ENCODE measurements at regions not wholly inside any gene's neighbourhood (a gene's known extent, or its start where the extent isn't known, plus 50 kb on each side); places are given as distances from the start of the nearest gene placed in this dataset.

DNA sequence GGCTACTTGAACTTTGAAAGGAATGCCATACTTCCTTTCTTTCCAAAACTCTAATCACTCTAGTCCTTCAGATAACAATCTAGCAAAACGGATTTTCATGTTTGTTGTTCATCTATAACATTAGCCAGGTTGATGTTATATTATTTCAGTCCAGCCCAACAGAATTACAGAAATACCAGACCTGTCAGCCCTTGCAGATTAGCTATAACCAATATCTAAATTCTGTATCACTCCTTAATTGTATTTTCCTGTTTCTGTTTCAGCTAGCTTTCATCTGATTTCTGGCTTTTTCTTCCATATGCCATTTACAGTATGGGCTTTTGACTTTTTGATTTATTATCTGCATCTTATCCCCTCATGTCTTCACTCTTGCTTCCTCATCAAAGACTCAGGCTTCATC lies 479.8 kb upstream of the CDH8 start:
- no peak overlapping the region for H3K27ac ChIP-seq
- H3K27me3 ChIP-seq: no peaks in the 10 kb centered on the region
- H3K9me3 ChIP-seq: no peaks in the 10 kb centered on the region
- no peaks in the 10 kb centered on the region for H3K36me3 ChIP-seq
- DNase-seq: no peak
- H3K4me3 ChIP-seq: no peak overlapping the region
- TF ChIP-seq, protein P1, sequence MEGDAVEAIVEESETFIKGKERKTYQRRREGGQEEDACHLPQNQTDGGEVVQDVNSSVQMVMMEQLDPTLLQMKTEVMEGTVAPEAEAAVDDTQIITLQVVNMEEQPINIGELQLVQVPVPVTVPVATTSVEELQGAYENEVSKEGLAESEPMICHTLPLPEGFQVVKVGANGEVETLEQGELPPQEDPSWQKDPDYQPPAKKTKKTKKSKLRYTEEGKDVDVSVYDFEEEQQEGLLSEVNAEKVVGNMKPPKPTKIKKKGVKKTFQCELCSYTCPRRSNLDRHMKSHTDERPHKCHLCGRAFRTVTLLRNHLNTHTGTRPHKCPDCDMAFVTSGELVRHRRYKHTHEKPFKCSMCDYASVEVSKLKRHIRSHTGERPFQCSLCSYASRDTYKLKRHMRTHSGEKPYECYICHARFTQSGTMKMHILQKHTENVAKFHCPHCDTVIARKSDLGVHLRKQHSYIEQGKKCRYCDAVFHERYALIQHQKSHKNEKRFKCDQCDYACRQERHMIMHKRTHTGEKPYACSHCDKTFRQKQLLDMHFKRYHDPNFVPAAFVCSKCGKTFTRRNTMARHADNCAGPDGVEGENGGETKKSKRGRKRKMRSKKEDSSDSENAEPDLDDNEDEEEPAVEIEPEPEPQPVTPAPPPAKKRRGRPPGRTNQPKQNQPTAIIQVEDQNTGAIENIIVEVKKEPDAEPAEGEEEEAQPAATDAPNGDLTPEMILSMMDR (IDR thresholded peaks at IDR 0.05): no peak
- TF ChIP-seq POLR2A (IDR thresholded peaks at IDR 0.05): no peak
- no peaks in the 10 kb centered on the region for H3K4me1 ChIP-seq
- intact Hi-C loops (cut with DNase I; ENCODE audit: low total_unique reads): no loop called here

DNA sequence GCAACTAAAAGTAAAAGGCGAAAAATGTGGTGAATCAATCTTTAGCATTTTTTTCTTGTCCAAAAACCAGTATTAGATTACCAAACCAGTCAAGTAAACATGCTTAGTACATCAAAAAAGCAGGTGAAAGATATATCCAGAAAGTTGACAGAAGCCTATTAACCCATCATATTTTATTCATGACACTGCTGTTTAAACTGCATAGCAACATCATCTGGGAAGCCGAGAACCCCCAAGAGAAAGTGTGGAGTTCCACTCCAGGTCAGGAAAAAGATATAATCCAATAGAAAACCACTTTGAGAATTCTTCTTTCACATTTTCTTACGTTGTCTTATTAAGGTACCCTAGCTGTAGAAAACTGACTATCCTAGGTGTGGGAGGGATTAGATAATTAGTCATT lies 466.8 kb upstream of the CDH8 start:
- intact Hi-C loops (cut with DNase I; ENCODE audit: low total_unique reads): no loop called here
- no peak for DNase-seq

DNA sequence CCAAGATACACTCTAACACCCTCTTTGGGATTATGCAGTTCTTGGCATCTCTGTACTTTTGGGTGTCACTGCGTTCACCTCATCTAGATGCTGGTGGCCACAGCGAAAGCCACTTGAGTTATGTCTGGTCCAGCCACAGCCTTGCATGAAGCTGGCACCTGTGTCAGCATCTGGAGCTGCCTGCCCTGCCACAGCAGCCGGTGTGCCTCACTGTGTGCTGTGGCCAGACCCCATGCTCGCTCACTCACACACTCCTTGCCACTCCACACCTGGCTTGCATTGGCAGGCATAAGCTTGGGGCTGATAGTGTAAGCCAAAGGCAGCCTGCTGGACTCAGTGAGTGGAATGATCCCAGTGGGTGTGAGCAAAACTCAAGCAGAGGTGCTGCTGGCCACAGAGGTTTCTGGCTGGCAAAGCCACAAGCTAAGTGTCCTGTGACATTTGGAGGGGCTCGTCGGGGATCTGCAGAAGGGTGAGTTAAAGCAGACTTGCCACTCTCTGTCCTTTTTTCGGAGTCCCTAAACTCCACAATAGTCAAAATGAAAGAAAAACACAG lies 442.7 kb upstream of the CDH8 start:
- no peak overlapping the region for H3K4me3 ChIP-seq
- TF ChIP-seq, protein P1 (IDR thresholded peaks at IDR 0.05): no peak
- TF ChIP-seq POLR2A (IDR thresholded peaks at IDR 0.05): no peak
- H3K4me1 ChIP-seq: no peaks in the 10 kb centered on the region
- DNase-seq: no peak
- no peaks in the 10 kb centered on the region for H3K27me3 ChIP-seq
- no peak overlapping the region for H3K27ac ChIP-seq
- intact Hi-C loops (cut with DNase I; ENCODE audit: low total_unique reads): no loop called here
- H3K9me3 ChIP-seq: no peaks in the 10 kb centered on the region
- no peaks in the 10 kb centered on the region for H3K36me3 ChIP-seq

More for the DNA sequence above, 466.8 kb upstream of the CDH8 start:
- no peaks in the 10 kb centered on the region for H3K9me3 ChIP-seq
- TF ChIP-seq, protein P1 (IDR thresholded peaks at IDR 0.05): no peak
- TF ChIP-seq POLR2A (IDR thresholded peaks at IDR 0.05): no peak
- H3K27me3 ChIP-seq: no peaks in the 10 kb centered on the region
- H3K4me3 ChIP-seq: no peak overlapping the region
- no peak overlapping the region for H3K27ac ChIP-seq
- H3K4me1 ChIP-seq: no peaks in the 10 kb centered on the region
- no peaks in the 10 kb centered on the region for H3K36me3 ChIP-seq

DNA sequence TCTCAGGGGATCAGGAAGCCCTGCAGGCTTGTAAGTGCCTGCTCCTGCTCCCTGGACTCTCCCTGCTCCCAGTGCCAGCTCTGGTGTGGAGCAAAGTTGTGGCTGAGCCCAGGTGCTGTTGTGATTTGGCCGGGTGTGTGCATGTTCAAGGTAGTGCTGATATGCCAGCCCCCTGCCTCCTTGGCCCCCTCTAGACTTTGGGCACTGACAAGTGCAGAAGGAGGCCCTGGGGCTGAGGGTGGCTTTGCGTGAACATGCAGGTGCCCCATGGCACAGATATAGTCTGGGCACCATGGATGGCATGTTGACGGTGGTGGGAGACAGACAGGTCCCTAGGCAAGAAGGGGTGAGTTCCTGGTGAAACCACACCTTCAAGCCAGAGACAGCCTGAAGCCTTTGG lies 441.6 kb upstream of the CDH8 start:
- Histone ChIP-seq H3K27me3 (no peaks in the 10 kb centered on the region), H3K27ac (no peak overlapping the region), H3K9me3 (no peaks in the 10 kb centered on the region), H3K36me3 (no peaks in the 10 kb centered on the region), H3K4me1 (no peaks in the 10 kb centered on the region), H3K4me3 (no peak overlapping the region)
- intact Hi-C loops (cut with DNase I; ENCODE audit: low total_unique reads): no loop called here
- DNase-seq: no peak
- TF ChIP-seq, protein P1 (IDR thresholded peaks at IDR 0.05): no peak
- TF ChIP-seq POLR2A (IDR thresholded peaks at IDR 0.05): no peak

DNA sequence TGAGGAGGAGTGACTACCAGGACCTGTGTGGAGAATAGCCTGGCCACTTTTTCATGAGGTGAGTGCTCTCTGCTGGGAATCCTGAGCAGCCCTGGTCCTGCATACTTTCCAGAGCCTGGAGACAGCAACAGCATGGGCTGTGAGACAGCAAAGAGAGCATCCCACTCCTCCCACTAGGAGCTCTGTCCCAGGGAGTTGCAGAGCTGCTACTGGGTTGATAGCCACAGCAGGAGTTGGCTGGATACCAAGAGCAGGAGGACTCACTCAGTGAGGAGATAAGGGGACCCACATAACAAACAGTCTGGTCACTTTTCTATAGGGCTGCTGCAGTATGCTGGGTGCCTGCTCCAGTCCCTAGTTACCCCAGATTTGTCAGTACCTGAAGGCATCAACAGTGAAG lies 439.3 kb upstream of the CDH8 start:
- Histone ChIP-seq H3K27me3 (no peaks in the 10 kb centered on the region), H3K4me3 (no peak overlapping the region), H3K9me3 (no peaks in the 10 kb centered on the region), H3K27ac (no peak overlapping the region), H3K4me1 (no peaks in the 10 kb centered on the region), H3K36me3 (no peaks in the 10 kb centered on the region)
- TF ChIP-seq POLR2A (IDR thresholded peaks at IDR 0.05): no peak
- TF ChIP-seq, protein P1 (IDR thresholded peaks at IDR 0.05): no peak
- DNase-seq: no peak
- intact Hi-C loops (cut with DNase I; ENCODE audit: low total_unique reads): no loop called here

Data from uterus (tissue), 3 donors.